Mesothelial cell of epicardium (in vitro differentiated cells): ENCODE measurements at regions not wholly inside any gene's neighbourhood (a gene's known extent, or its start where the extent isn't known, plus 50 kb on each side); places are given as distances from the start of the nearest gene placed in this dataset.

Experiments
- DNase-seq, 2 experiments: peaks; one replicate each; pipeline ENCODE4 v3.0.0; 2021; ENCODE audit warnings: low spot score in 2 of 2; ENCODE audit not compliant: unreplicated experiment in 2 of 2
- H3K27ac Mint-ChIP-seq: 2 replicates; pipeline ENCODE4 v1.8.0; 2021; ENCODE audit warnings: mixed read lengths
- H3K27me3 Mint-ChIP-seq: 2 replicates; pipeline ENCODE4 v1.8.0; 2021; ENCODE audit warnings: low read depth, mixed read lengths
- H3K36me3 Mint-ChIP-seq: 2 replicates; pipeline ENCODE4 v1.8.0; 2021; ENCODE audit warnings: mixed read lengths
- H3K4me1 Mint-ChIP-seq: 2 replicates; pipeline ENCODE4 v1.8.0; 2021; ENCODE audit warnings: mixed read lengths
- H3K4me3 Mint-ChIP-seq: 2 replicates; pipeline ENCODE4 v1.8.0; 2021; ENCODE audit warnings: mild to moderate bottlenecking, moderate library complexity, mixed read lengths
- H3K9me3 Mint-ChIP-seq: 2 replicates; pipeline ENCODE4 v1.8.0; 2021; ENCODE audit warnings: mixed read lengths
- TF ChIP-seq, protein P1 (sequence below): fragments of 200-600 bp; sonication (generic); IDR thresholded peaks from one replicate; pipeline ENCODE4 v1.5.0; 2021; ENCODE audit warnings: antibody characterized with exemption; ENCODE audit not compliant: unreplicated experiment

DNA sequence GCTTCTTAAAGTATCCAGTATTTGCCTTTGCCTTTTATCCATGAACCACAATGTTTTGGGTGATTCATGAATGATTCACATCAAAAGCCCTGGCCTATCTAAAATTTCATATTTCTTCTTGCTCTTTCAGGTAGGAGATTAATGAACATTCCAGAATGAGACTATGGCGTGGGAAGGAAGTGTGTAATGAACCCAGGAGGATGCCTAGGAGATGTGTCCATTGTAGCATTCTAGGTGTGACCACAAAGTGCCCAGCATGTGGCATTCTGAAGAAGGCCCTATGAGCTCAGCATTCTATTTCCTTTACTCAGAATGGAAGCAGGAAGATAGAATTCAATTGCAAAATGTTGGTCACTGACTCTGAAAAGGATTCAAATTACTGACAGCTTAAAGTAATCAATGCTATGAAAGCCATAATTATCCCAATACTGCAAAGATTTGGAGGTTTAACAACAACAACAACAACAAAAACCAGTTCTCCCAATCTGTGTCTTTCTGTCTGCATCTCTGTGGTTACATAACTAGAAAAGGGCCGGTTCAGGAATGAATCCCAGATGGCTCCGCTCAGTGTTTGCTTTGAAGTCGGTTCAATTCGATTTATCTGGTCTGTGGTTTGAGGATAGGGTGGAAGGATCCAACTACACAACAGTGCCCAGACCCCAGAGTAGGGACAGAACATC lies 126.7 kb downstream of the FOXD1 start:
- Mint-ChIP-seq H3K27ac (no peak overlapping the region), H3K4me1 (peaks cover 6% of the 10 kb centered on the region), H3K9me3 (peaks cover 4% of the 10 kb centered on the region), H3K27me3 (peaks cover 25% of the 10 kb centered on the region), H3K36me3 (no peaks in the 10 kb centered on the region), H3K4me3 (no peak overlapping the region)
- no peak for DNase-seq
- TF ChIP-seq, protein P1, sequence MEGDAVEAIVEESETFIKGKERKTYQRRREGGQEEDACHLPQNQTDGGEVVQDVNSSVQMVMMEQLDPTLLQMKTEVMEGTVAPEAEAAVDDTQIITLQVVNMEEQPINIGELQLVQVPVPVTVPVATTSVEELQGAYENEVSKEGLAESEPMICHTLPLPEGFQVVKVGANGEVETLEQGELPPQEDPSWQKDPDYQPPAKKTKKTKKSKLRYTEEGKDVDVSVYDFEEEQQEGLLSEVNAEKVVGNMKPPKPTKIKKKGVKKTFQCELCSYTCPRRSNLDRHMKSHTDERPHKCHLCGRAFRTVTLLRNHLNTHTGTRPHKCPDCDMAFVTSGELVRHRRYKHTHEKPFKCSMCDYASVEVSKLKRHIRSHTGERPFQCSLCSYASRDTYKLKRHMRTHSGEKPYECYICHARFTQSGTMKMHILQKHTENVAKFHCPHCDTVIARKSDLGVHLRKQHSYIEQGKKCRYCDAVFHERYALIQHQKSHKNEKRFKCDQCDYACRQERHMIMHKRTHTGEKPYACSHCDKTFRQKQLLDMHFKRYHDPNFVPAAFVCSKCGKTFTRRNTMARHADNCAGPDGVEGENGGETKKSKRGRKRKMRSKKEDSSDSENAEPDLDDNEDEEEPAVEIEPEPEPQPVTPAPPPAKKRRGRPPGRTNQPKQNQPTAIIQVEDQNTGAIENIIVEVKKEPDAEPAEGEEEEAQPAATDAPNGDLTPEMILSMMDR = no peak

DNA sequence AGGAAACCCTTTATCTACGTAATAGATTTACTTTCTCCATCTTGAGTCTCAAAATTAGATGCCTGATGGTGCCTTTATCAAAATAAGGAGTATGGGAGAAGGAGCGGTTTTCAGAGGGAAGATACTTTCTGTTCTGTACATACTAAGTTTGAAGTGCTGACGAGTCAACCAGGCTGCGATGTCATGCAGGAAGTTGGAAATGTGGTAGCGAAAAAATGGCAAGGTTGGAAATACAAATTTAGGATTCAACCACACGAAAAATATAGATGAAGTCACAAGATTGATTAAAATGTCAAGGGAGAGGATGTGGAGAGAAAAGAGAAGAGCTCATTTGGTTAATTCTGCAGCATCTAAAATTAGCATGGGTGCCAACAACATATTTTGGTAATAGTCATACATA lies 129.5 kb downstream of the FOXD1 start:
- H3K4me1 Mint-ChIP-seq = peaks cover 17% of the 10 kb centered on the region
- H3K27ac Mint-ChIP-seq = no peak overlapping the region
- H3K9me3 Mint-ChIP-seq = peaks cover 4% of the 10 kb centered on the region
- DNase-seq = no peak
- TF ChIP-seq, protein P1 = no peak
- H3K36me3 Mint-ChIP-seq = no peaks in the 10 kb centered on the region
- no peak overlapping the region for H3K4me3 Mint-ChIP-seq
- peaks cover 11% of the 10 kb centered on the region for H3K27me3 Mint-ChIP-seq

DNA sequence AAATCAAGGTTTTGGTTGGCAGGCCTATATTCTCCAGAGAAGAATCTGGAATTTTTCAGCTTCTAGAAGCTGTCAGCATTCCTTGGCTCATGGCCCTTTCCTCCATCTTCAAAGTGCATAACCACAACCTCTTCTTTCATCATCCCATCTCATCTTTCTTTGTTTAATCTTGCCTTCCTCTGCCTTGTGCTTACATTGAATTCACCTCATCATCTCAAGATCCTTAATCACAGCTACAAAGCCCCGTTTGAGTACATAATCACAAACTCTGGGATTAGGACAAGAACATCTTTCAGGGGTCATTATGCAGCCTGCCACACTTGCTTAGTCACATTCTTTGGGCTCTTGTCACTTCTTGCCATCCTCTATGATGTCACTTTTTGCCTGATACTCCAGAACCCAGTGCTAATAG lies 130.3 kb downstream of the FOXD1 start:
- TF ChIP-seq, protein P1 = no peak
- Mint-ChIP-seq H3K36me3 (no peaks in the 10 kb centered on the region), H3K4me3 (no peak overlapping the region), H3K27ac (no peak overlapping the region), H3K9me3 (peaks cover 4% of the 10 kb centered on the region), H3K4me1 (peaks cover 19% of the 10 kb centered on the region), H3K27me3 (peaks cover 8% of the 10 kb centered on the region)
- DNase-seq = no peak

DNA sequence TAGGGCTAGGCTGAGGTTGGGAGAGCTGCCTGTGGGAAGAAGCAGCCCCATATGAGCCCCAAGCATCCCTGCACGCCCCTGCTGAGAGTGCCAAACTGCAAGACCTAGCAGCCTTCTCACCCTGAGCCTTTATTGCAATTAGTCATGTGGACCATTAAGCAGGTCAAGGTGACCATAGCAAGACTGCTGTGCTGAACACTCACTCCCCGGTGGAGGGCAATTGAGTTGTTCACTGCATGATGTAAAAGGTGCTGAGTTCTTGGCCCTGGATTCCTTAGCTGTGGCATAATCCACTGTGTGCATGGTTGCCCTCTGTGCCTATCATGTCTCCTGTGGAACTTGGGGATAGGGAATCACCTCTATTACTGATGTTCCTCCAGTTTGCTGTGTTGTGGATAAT lies 131.1 kb downstream of the FOXD1 start:
- peaks cover 4% of the 10 kb centered on the region for H3K9me3 Mint-ChIP-seq
- no peak for DNase-seq
- H3K36me3 Mint-ChIP-seq = no peaks in the 10 kb centered on the region
- TF ChIP-seq, protein P1 = no peak
- no peak overlapping the region for H3K27ac Mint-ChIP-seq
- peaks cover 22% of the 10 kb centered on the region for H3K4me1 Mint-ChIP-seq
- no peak overlapping the region for H3K4me3 Mint-ChIP-seq
- peaks cover 9% of the 10 kb centered on the region for H3K27me3 Mint-ChIP-seq

DNA sequence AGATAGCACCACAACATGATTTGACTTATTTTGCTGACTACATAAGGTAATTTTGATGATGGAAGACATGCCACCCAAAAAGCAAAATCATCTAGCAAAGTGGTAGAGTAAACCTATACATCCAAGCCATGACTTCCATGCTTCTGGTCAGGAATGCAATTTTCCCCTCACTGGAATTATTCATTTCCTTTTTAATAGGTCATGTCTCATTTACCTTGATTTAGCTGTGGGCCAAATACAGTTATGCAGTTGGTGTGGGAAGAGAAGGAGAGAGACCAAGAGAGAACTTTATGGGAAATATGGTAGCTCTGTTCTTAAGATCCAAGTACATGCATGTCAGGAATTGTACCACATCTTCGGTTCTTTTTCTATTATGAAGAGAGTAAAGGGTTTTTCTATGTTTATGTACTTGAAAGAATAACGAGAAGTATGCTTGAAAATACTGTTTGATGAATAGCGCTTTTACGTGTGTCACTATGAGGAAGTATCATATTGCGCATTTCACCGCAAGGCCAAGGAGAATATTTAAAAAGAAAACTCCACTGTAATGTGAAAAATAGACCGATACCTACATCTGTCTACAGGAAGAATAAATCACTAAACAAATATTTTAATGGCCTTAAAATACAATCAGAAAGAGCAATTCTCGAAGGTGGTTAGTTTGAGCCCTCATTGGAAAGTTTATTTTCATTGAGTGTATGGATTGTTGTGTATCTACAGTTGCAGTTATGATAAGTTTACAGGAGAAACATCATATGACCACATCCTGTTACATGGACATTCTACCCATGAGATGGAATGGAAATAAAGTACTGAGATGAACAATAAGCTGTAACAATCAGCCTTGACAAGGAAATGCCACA lies 134.0 kb downstream of the FOXD1 start:
- H3K4me1 Mint-ChIP-seq = peaks cover 31% of the 10 kb centered on the region
- peaks cover 4% of the 10 kb centered on the region for H3K9me3 Mint-ChIP-seq
- no peaks in the 10 kb centered on the region for H3K36me3 Mint-ChIP-seq
- no peak overlapping the region for H3K4me3 Mint-ChIP-seq
- H3K27me3 Mint-ChIP-seq = peaks cover 15% of the 10 kb centered on the region
- peak overlapping the region; percentile 26 for H3K27ac Mint-ChIP-seq
- DNase-seq = no peak
- TF ChIP-seq, protein P1 = no peak
